OCI-LY1 (cell line): ENCODE measurements at regions not wholly inside any gene's neighbourhood (a gene's known extent, or its start where the extent isn't known, plus 50 kb on each side); places are given as distances from the start of the nearest gene placed in this dataset.

ENCODE experiments used
- H2AFZ ChIP-seq: fragments of 200-600 bp; sonication (generic), shearing (Covaris generic); 2 replicates; pipeline ENCODE4 v1.6.0; 2014; ENCODE audit warnings: antibody characterized with exemption, mild to moderate bottlenecking, low read length
- H3F3A ChIP-seq: fragments of 200-600 bp; sonication (generic), shearing (Covaris generic); 2 replicates; pipeline ENCODE4 v1.6.0; 2014; ENCODE audit warnings: mild to moderate bottlenecking, antibody characterized with exemption, low read length, moderate library complexity; ENCODE audit not compliant: insufficient read depth
- H3K27ac ChIP-seq: fragments of 200-600 bp; sonication (generic); 2 replicates; pipeline ENCODE4 v1.5.1; 2014; ENCODE audit warnings: low read length, mixed run types, mild to moderate bottlenecking, low read depth; ENCODE audit not compliant: poor library complexity, severe bottlenecking
- H3K27me3 ChIP-seq: fragments of 200-600 bp; sonication (generic); 2 replicates; pipeline ENCODE4 v1.6.0; 2014; ENCODE audit warnings: antibody characterized with exemption, mild to moderate bottlenecking, low read length, moderate library complexity; ENCODE audit not compliant: insufficient read depth
- H3K36me3 ChIP-seq: fragments of 200-600 bp; sonication (generic); 2 replicates; pipeline ENCODE4 v1.6.1; 2014; ENCODE audit warnings: mild to moderate bottlenecking, antibody characterized with exemption, low read length, moderate library complexity, mixed read lengths; ENCODE audit not compliant: insufficient read depth
- H3K4me1 ChIP-seq: fragments of 200-600 bp; sonication (generic); 2 replicates; pipeline ENCODE4 v1.5.1; 2014; ENCODE audit warnings: mild to moderate bottlenecking, low read length, moderate library complexity; ENCODE audit not compliant: insufficient read depth, severe bottlenecking
- H3K4me2 ChIP-seq: fragments of 200-600 bp; sonication (generic), shearing (Covaris generic); 2 replicates; pipeline ENCODE4 v1.6.1; 2014; ENCODE audit warnings: low read length
- H3K4me3 ChIP-seq: fragments of 200-600 bp; sonication (generic); 2 replicates; pipeline ENCODE4 v1.5.1; 2014; ENCODE audit warnings: low read length, low read depth, mild to moderate bottlenecking, mixed read lengths; ENCODE audit not compliant: poor library complexity, severe bottlenecking
- H3K79me2 ChIP-seq: fragments of 200-600 bp; shearing (Covaris generic); 2 replicates; pipeline ENCODE4 v1.6.1; 2016; ENCODE audit warnings: mixed run types, low read length, mixed read lengths; ENCODE audit not compliant: insufficient read depth
- H3K9ac ChIP-seq: fragments of 200-600 bp; sonication (generic), shearing (Covaris generic); 2 replicates; pipeline ENCODE4 v1.6.1; 2014; ENCODE audit warnings: mild to moderate bottlenecking, low read length, mixed read lengths
- H3K9me2 ChIP-seq: fragments of 200-600 bp; sonication (generic), shearing (Covaris generic); 2 replicates; pipeline ENCODE4 v1.6.1; 2014; ENCODE audit warnings: low read depth, mild to moderate bottlenecking, low read length, mixed read lengths
- H3K9me3 ChIP-seq: fragments of 200-600 bp; shearing (Covaris generic); 2 replicates; pipeline ENCODE4 v1.6.1; 2014; ENCODE audit warnings: low read length, mixed read lengths
- H4K20me1 ChIP-seq: fragments of 200-600 bp; sonication (generic), shearing (Covaris generic); 2 replicates; pipeline ENCODE4 v1.6.0; 2016; ENCODE audit warnings: mild to moderate bottlenecking, low read length; ENCODE audit not compliant: insufficient read depth
- EZH2 ChIP-seq: fragments of 200-600 bp; sonication (generic), shearing (Covaris generic); IDR thresholded peaks from 2 replicates; pipeline ENCODE4 v1.8.0; 2017; ENCODE audit warnings: borderline replicate concordance, mixed run types, mild to moderate bottlenecking, antibody characterized with exemption, low read length, moderate library complexity, mixed read lengths
- TF ChIP-seq, protein P1 (sequence below): fragments of 200-600 bp; sonication (generic), shearing (Covaris generic); IDR thresholded peaks from 2 replicates; pipeline ENCODE4 v1.5.1; 2017; ENCODE audit warnings: mild to moderate bottlenecking, antibody characterized with exemption, low read length, moderate library complexity, mixed read lengths

DNA sequence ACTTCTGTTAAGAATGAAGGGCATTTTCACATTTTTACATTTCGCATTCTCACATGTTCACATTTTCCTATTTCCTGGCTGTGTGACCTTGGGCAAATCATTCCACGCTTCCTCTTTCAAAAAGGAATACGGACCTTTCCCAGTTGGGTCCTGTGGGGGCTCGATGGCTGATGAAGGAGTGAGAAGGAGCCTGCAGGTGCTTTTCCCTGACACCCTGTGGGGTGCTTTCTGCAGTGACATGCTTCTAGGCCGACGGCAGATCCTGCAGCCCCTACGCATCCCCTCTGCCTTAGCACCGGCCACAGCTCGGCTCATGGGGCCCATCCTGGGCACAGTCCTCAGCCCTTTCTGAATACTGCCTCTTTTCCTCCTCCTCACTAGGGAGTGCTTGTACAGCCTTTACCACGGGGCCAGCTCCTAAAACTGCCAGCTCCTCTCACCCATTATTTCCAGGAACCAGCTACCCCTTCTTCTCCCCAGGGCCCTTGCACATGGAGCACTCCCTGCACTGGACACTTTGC is 91.0 kb downstream of the FOXL1 start:
- no peaks in the 10 kb centered on the region for H3K4me1 ChIP-seq
- H4K20me1 ChIP-seq = no peaks in the 10 kb centered on the region
- no peak overlapping the region for H3K4me3 ChIP-seq
- H3K27ac ChIP-seq = no peak overlapping the region
- H3K9ac ChIP-seq = no peak overlapping the region
- no peaks in the 10 kb centered on the region for H3K79me2 ChIP-seq
- H3K9me3 ChIP-seq = no peaks in the 10 kb centered on the region
- no peaks in the 10 kb centered on the region; the same call in 1 of the 2 replicates for H3K27me3 ChIP-seq
- no peak overlapping the region for H3K4me2 ChIP-seq
- H3K36me3 ChIP-seq = no peaks in the 10 kb centered on the region
- no peak overlapping the region for H2AFZ ChIP-seq
- no peaks in the 10 kb centered on the region for H3F3A ChIP-seq
- no peaks in the 10 kb centered on the region for H3K9me2 ChIP-seq
- no peak for TF ChIP-seq EZH2
- TF ChIP-seq, protein P1, sequence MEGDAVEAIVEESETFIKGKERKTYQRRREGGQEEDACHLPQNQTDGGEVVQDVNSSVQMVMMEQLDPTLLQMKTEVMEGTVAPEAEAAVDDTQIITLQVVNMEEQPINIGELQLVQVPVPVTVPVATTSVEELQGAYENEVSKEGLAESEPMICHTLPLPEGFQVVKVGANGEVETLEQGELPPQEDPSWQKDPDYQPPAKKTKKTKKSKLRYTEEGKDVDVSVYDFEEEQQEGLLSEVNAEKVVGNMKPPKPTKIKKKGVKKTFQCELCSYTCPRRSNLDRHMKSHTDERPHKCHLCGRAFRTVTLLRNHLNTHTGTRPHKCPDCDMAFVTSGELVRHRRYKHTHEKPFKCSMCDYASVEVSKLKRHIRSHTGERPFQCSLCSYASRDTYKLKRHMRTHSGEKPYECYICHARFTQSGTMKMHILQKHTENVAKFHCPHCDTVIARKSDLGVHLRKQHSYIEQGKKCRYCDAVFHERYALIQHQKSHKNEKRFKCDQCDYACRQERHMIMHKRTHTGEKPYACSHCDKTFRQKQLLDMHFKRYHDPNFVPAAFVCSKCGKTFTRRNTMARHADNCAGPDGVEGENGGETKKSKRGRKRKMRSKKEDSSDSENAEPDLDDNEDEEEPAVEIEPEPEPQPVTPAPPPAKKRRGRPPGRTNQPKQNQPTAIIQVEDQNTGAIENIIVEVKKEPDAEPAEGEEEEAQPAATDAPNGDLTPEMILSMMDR = no peak

DNA sequence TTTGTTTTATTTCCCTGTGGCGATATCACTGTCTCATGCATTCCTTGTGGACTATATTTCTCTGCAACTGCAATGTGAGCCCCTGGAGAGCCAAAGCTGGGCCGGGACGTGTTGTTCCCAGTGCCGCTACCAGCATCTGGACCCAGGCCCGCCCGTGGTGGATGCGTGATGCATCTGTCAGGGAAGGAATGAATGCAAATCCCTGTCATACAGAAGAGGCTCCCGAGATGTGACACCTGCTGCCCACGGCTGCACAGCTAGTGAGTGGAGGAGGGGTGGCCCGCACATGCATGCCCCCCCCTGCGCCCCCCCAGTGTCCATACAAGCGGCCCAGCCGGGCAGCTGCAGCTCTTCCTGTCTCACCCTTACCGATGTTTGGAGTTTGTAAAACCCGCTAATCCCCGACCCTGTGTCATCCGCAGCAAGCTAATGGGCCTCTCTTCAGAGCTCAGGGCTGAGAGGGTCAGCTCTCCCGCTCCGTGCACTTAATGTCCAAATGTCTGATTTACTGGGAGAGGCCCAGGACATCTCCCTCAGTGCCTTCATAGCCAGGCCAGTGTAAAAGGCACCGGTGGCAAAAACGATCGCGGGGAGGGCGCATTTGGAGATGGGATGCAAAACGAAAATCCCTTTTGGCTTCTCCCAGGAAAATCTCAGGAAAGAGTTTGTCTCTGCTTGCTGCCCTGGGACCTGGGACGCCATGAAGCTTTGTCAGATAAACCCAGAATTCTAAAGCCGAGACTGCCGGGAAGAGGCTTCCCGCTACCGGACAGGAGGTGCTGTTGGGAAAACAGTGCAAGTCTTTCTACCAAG is 91.8 kb downstream of the FOXL1 start:
- Histone ChIP-seq H3K9me2 (no peaks in the 10 kb centered on the region), H3K4me1 (no peaks in the 10 kb centered on the region), H3K27ac (no peak overlapping the region), H3K4me3 (no peak overlapping the region), H3K79me2 (no peaks in the 10 kb centered on the region), H2AFZ (no peak overlapping the region), H3K9me3 (no peaks in the 10 kb centered on the region), H3K4me2 (no peak overlapping the region), H3K27me3 (no peaks in the 10 kb centered on the region; the same call in 1 of the 2 replicates), H4K20me1 (no peaks in the 10 kb centered on the region), H3K36me3 (no peaks in the 10 kb centered on the region), H3F3A (no peaks in the 10 kb centered on the region), H3K9ac (no peak overlapping the region)
- TF ChIP-seq, protein P1 = no peak
- TF ChIP-seq EZH2 = no peak

DNA sequence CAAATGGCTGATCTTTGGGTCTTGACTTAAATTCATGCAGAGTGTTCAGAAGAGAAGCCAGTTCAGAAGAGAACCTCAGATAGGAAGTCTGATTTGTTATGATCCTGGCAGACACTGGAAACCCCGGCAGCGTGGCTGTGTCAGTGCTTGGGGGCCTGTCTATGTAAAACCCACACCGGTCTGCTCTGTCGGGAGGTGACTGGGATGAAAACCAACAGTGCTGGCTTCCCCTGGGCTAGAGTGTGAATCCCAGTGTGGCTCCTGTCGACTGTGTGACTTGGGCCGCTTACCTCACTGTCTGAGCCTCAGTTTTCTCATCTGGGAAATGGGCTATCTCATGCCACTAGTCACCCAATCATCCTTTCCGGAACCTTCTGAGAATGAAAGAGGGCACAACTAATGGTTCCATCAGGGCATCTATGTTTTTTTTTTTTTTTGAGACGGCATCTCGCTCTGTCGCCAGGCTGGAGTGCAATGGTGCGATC is 92.4 kb downstream of the FOXL1 start:
- Histone ChIP-seq H2AFZ (no peak overlapping the region), H3K27me3 (no peaks in the 10 kb centered on the region; the same call in 1 of the 2 replicates), H4K20me1 (no peaks in the 10 kb centered on the region), H3F3A (no peaks in the 10 kb centered on the region), H3K36me3 (no peaks in the 10 kb centered on the region), H3K4me2 (no peak overlapping the region), H3K9me2 (no peaks in the 10 kb centered on the region), H3K79me2 (no peaks in the 10 kb centered on the region), H3K4me3 (no peak overlapping the region), H3K27ac (no peak overlapping the region), H3K9me3 (no peaks in the 10 kb centered on the region), H3K9ac (no peak overlapping the region), H3K4me1 (no peaks in the 10 kb centered on the region)
- TF ChIP-seq EZH2 = no peak
- TF ChIP-seq, protein P1 = no peak
